Gastroesophageal sphincter (tissue), 3 donors: ENCODE measurements at regions not wholly inside any gene's neighbourhood (a gene's known extent, or its start where the extent isn't known, plus 50 kb on each side); places are given as distances from the start of the nearest gene placed in this dataset.

Experiments
- POLR2A ChIP-seq, 2 donors: fragments of 450-650 bp; IDR thresholded peaks; one replicate each; pipeline ENCODE4 v1.6.1; 2017; ENCODE audit warnings: antibody characterized with exemption in 2 of 2, mild to moderate bottlenecking in 2 of 2, moderate library complexity in 1 of 2
- POLR2AphosphoS5 ChIP-seq: sonication (generic); formaldehyde crosslinking; IDR thresholded peaks from one replicate; pipeline ENCODE4 v1.6.1; 2017; ENCODE audit warnings: antibody characterized with exemption
- TF ChIP-seq, protein P1 (sequence below), 4 experiments: fragments of 200-600 bp in 2 of 4; fragments of 450-650 bp in 2 of 4; sonication (generic) in 1 of 4; IDR thresholded peaks; one replicate each; pipeline ENCODE4 v1.5.1; 2017 to 2019; ENCODE audit warnings: antibody characterized with exemption in 4 of 4, mild to moderate bottlenecking in 2 of 4, moderate library complexity in 2 of 4

DNA sequence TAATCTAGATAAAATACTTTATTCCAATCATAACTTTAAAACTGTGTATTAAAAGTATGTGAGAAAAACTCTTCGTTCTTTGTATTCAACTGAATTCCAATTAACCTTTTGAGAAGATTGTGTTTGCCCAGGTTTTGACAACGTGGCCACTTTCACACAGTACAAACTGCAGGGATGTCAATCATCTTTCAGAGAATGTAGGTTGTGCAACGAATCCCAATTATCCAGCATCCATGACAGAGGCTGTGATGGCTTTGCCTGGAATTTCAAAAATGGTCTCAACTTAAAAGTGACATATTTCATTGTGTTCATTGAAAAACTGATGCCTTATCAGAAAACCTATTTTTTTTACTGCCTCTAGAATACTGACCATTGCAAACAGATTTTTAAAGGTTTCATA is 615.1 kb upstream of the KCNMB2 start:
- no peak for TF ChIP-seq POLR2AphosphoS5
- TF ChIP-seq, protein P1, sequence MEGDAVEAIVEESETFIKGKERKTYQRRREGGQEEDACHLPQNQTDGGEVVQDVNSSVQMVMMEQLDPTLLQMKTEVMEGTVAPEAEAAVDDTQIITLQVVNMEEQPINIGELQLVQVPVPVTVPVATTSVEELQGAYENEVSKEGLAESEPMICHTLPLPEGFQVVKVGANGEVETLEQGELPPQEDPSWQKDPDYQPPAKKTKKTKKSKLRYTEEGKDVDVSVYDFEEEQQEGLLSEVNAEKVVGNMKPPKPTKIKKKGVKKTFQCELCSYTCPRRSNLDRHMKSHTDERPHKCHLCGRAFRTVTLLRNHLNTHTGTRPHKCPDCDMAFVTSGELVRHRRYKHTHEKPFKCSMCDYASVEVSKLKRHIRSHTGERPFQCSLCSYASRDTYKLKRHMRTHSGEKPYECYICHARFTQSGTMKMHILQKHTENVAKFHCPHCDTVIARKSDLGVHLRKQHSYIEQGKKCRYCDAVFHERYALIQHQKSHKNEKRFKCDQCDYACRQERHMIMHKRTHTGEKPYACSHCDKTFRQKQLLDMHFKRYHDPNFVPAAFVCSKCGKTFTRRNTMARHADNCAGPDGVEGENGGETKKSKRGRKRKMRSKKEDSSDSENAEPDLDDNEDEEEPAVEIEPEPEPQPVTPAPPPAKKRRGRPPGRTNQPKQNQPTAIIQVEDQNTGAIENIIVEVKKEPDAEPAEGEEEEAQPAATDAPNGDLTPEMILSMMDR (IDR thresholded peaks at IDR 0.05) = no peak
- TF ChIP-seq POLR2A (IDR thresholded peaks at IDR 0.05) = no peak
